Type B pancreatic cell (in vitro differentiated cells): ENCODE measurements at regions not wholly inside any gene's neighbourhood (a gene's known extent, or its start where the extent isn't known, plus 50 kb on each side); places are given as distances from the start of the nearest gene placed in this dataset.

Experiments used
- DNase-seq: peaks from one replicate; pipeline ENCODE4 v3.0.0; 2021; ENCODE audit warnings: mixed read lengths; ENCODE audit not compliant: unreplicated experiment; ENCODE audit errors: extremely low spot score
- H3K27ac Mint-ChIP-seq: 2 replicates; pipeline ENCODE4 v1.8.0; 2021; ENCODE audit warnings: mild to moderate bottlenecking, mixed read lengths
- H3K27me3 Mint-ChIP-seq: 2 replicates; pipeline ENCODE4 v1.8.0; 2021; ENCODE audit warnings: mixed read lengths
- H3K36me3 Mint-ChIP-seq: 2 replicates; pipeline ENCODE4 v1.8.0; 2021; ENCODE audit warnings: mixed read lengths
- H3K4me1 Mint-ChIP-seq: one replicate; pipeline ENCODE4 v1.8.0; 2021; ENCODE audit warnings: mixed read lengths; ENCODE audit not compliant: unreplicated experiment
- H3K4me3 Mint-ChIP-seq: 2 replicates; pipeline ENCODE4 v1.8.0; 2021; ENCODE audit warnings: mild to moderate bottlenecking, mixed read lengths
- H3K9me3 Mint-ChIP-seq: 2 replicates; pipeline ENCODE4 v1.8.0; 2021; ENCODE audit warnings: mixed read lengths
- CTCF ChIP-seq: fragments of 200-600 bp; sonication (generic); conservative IDR thresholded peaks from 2 replicates; pipeline ENCODE4 v1.5.0; 2021; ENCODE audit warnings: antibody characterized with exemption, mild to moderate bottlenecking

- Mint-ChIP-seq H3K9me3 (no peaks in the 10 kb centered on the region), H3K27me3 (no peaks in the 10 kb centered on the region), H3K4me1 (no peaks in the 10 kb centered on the region), H3K36me3 (no peaks in the 10 kb centered on the region), H3K4me3 (no peak overlapping the region), H3K27ac (no peak overlapping the region)
- TF ChIP-seq CTCF, result no peak
- DNase-seq, result no peak
Observed at GRCh38 chr10:111175787-111176186, 99.0 kb downstream of the ADRA2A start.

- Mint-ChIP-seq H3K4me1 (no peaks in the 10 kb centered on the region), H3K27ac (no peak overlapping the region), H3K9me3 (no peaks in the 10 kb centered on the region), H3K4me3 (no peak overlapping the region), H3K36me3 (no peaks in the 10 kb centered on the region), H3K27me3 (no peaks in the 10 kb centered on the region)
- TF ChIP-seq CTCF, result no peak
- DNase-seq, result no peak
Observed at GRCh38 chr10:111177379-111177778, 100.5 kb downstream of the ADRA2A start.

- TF ChIP-seq CTCF, result no peak
- Mint-ChIP-seq H3K9me3 (no peaks in the 10 kb centered on the region), H3K36me3 (no peaks in the 10 kb centered on the region), H3K4me1 (no peaks in the 10 kb centered on the region), H3K27ac (no peak overlapping the region), H3K4me3 (no peak overlapping the region), H3K27me3 (no peaks in the 10 kb centered on the region)
- no peak for DNase-seq
Observed at GRCh38 chr10:111179514-111179913, 102.7 kb downstream of the ADRA2A start.

- peaks cover 23% of the 10 kb centered on the region for H3K27me3 Mint-ChIP-seq
- no peaks in the 10 kb centered on the region for H3K9me3 Mint-ChIP-seq
- no peaks in the 10 kb centered on the region for H3K36me3 Mint-ChIP-seq
- no peak overlapping the region for H3K27ac Mint-ChIP-seq
- no peaks in the 10 kb centered on the region for H3K4me1 Mint-ChIP-seq
- TF ChIP-seq CTCF, result no peak
- DNase-seq, result no peak
- H3K4me3 Mint-ChIP-seq, result no peak overlapping the region
Observed at GRCh38 chr10:111186358-111186757, 109.5 kb downstream of the ADRA2A start.

- Mint-ChIP-seq H3K27me3 (peaks cover 27% of the 10 kb centered on the region), H3K4me3 (no peak overlapping the region), H3K4me1 (no peaks in the 10 kb centered on the region), H3K27ac (no peak overlapping the region), H3K9me3 (no peaks in the 10 kb centered on the region), H3K36me3 (no peaks in the 10 kb centered on the region)
- TF ChIP-seq CTCF, result no peak
- DNase-seq, result no peak
Observed at GRCh38 chr10:111187096-111187495, 110.3 kb downstream of the ADRA2A start.

- DNase-seq, result no peak
- TF ChIP-seq CTCF, result no peak
- no peaks in the 10 kb centered on the region for H3K4me1 Mint-ChIP-seq
- H3K27ac Mint-ChIP-seq, result no peak overlapping the region
- H3K27me3 Mint-ChIP-seq, result no peaks in the 10 kb centered on the region
- no peaks in the 10 kb centered on the region for H3K36me3 Mint-ChIP-seq
- peaks cover 5% of the 10 kb centered on the region for H3K9me3 Mint-ChIP-seq
- H3K4me3 Mint-ChIP-seq, result no peak overlapping the region
Observed at GRCh38 chr10:111199587-111199986, 122.8 kb downstream of the ADRA2A start.
